GM18951 (cell line): ENCODE measurements at regions not wholly inside any gene's neighbourhood (a gene's known extent, or its start where the extent isn't known, plus 50 kb on each side); places are given as distances from the start of the nearest gene placed in this dataset.
"Not testable (repeated sequence)": the region's sequence is repeated elsewhere in the genome, so short reads cannot be mapped to it uniquely, and the experiment has no call there.

ENCODE experiments used
- POLR2A ChIP-seq: IDR thresholded peaks from 4 replicates; pipeline ENCODE4 v1.6.1; 2011; ENCODE audit warnings: mild to moderate bottlenecking; ENCODE audit not compliant: insufficient read length, insufficient read depth; ENCODE audit errors: extremely low read depth
- in situ Hi-C: fragments of 300-500 bp; cut with MboI; formaldehyde crosslinking; loops from one replicate; pipeline ENCODE4 v1.12.0; 2022; ENCODE audit warnings: low sequenced_read_pairs, mixed read lengths, inconsistent platforms; ENCODE audit not compliant: unreplicated experiment

DNA sequence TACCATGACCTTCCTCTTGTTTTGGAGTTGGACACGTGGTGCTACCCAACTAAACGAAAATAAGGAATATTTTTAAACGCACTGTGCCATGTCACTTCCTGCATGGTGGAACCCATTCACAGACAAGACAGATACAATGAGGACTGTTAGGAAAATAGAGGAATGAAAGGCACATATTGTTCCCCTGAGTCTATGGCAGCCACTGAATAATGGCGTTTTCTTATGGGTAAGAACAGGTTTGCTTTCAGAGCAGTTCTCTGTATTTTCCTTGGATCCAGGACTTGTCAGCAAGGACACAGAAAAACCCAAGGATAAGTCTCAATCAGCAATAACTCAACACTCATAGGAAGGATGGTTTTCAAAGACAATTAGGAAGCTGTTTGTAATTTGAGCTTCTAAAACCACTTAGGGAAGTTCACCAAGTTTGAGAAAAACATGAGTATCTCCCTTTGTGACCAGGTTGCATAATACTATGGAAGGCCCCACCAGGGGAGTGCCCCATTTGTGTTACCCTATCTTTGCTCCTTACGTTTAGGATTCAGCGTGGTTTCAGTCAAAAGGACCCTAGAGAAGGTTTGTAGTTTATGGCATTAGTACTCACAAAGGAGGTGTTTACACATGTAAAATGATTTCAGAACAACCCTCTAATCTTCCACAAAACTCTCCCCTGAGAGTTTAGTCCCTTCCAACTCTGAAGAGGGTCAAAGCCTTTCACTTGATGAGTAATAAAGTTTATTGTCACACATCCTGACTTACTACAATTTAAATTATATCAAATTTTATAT is 487.2 kb upstream of the ATP11B start:
- in situ Hi-C loops, result no loop called here
- TF ChIP-seq POLR2A, result no peak

DNA sequence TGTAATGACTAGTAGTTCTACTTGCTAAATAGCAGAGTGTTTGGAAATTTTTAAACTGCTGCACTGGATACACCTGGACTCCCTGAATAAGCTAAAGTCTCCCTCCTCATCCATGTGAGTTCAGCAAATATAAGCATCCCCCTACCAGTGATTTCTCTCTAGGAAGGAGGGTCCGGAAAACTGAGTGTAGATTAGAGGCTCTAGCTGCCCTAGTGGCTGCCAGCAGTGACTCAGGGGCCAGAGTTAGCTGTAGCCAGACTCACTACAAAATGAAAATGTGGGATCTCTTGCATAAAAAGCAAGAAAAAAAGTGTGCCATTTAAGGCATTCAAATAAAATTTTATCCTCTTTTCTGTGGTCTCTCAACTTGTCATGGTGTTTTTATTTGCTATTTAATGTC is 485.0 kb upstream of the ATP11B start:
- TF ChIP-seq POLR2A, result no peak
- in situ Hi-C loops, result no loop called here

DNA sequence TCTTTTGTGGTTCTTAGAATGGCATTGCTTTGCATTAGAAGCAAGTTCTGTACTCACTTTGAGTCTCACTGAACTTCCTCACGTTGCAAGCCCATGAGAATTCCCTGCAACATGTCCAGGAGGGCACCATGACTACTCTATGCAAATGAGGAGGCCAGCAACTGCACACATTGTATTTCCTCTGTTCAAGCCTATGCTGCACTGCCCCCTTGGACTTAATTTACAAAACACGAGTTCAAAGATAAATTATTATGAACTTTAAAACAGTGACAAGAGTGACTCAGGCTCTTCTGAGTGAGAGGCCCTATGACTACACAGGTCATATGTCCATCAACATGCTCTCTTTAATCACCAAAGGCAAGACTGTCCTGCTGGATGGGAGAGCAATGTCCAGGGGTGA is 484.2 kb upstream of the ATP11B start:
- in situ Hi-C loops, result no loop called here

DNA sequence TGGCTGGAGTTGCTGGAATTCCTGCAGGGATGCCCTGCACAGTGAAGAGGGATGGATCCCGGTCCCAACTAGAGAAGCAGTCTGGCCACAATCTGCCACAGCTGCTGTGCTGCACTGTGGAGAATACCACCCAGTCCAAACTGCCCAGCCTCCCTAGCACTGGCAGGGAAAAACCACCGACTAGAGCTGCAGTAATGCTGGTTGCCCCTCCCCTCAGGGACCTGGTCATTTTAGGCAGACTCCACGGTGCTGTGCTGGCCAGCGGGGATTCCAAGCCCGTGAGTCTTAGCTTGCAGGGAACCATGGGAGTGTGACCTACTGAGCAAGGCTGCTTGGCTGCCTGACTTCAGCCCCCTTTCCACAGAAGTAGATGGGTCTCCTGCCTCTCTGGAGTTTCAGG is 478.0 kb upstream of the ATP11B start:
- in situ Hi-C loops, result no loop called here
- TF ChIP-seq POLR2A, result no peak

More for the DNA sequence above, 484.2 kb upstream of the ATP11B start:
- TF ChIP-seq POLR2A, result no peak

DNA sequence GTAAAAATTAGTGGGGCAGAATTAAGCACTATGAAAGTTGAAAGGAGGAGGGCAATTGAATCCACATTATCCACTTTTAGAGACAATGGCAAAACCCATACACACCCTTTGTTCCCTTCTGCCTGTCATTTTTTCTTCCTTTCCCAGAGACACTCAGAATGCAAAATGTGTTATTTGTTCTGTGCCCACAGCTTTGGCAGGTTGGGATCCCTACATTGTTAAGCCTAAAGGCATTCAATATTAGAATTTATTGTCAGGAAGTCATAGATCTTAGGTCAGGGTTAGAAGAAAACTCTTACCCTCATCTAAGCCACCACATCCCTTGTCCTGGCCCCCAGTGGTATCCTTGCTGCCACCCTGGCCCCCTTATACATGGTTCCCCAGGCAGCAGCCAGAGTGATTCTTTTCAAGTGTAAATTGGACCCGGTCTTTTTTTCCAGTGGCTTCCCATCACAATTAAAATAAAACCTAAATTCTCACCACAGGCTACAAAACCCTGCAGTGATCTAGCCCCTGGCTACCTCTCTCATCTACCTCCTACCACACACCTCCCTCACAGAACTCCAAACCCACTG is 470.1 kb upstream of the ATP11B start:
- TF ChIP-seq POLR2A, result no peak
- in situ Hi-C loops, result no loop called here

DNA sequence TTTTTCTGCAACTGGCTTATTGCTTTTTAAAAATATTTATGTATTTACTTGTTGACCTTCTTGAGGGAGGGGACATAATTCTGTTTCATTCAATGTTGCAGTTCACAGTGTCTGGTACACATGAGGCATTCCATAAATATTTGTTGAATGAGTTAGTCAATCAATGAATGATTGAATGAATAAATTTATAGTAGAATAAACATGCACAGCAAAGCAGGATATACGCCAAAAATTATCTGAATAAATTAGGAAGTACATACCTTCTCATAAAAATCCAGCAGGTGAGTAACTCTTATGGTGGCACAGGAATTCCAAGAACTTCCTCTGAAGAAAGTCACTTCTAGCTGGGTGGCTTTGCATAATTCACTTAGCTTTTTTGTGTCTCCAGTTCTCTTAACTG is 469.4 kb upstream of the ATP11B start:
- TF ChIP-seq POLR2A, result no peak
- in situ Hi-C loops, result no loop called here

DNA sequence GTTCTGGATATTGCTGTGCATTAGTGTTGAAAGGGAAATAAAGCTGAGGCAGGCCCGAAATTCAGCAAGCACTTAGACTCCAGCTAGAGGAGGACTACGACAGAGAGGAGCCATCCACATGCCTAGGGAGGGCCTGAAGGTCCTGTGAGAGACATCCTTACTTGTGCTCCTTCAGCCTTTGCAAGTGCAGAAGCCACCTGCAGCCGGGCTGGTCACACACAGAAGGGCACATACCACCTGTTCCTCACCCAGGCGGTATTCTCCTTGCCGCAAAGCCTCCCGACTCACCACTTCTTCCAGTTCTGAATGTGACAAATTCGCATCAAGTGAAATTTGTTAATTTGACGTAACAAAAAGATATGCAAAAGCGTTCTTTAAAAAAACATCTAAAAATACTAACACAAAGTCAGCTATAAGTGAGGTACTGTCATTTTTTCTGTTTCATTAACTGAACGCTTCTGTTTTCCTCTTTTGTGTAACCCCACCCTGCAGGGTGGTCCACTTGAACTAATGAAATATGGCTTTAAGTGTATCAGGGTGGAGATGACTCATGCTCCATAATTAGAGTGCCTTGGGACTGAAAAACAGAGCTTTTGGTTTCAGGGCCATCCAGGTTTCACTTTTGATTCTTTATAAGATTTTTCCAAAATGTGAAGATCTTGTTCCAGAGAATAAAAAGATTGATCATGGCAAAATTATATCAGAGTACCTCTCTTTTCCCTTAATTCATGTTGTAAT is 467.9 kb upstream of the ATP11B start:
- no peak for TF ChIP-seq POLR2A
- in situ Hi-C loops, result no loop called here

DNA sequence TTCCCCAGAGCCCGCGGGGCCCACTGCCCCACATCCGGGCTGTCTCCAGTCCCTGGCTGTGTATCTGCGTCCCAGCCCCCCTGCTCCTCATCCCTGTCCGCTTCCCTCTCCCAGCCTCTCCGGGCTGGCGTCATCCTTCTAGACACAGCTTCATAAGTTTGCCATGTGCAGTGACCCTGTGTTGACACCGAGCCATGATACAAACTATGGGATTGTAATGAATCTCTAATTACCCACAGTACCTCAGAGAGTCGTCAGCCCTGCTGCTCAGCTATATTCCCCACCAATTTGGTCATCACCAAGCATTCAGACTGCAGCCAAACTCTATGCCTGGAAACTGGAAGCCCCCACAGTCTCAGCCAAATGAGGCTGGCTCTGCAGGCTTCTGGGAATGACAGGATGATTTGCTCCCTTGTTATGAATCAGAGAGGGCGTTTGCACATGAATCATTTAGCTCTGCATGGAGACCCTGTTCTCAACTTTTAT is 466.1 kb upstream of the ATP11B start:
- in situ Hi-C loops, result no loop called here
- TF ChIP-seq POLR2A, result no peak

DNA sequence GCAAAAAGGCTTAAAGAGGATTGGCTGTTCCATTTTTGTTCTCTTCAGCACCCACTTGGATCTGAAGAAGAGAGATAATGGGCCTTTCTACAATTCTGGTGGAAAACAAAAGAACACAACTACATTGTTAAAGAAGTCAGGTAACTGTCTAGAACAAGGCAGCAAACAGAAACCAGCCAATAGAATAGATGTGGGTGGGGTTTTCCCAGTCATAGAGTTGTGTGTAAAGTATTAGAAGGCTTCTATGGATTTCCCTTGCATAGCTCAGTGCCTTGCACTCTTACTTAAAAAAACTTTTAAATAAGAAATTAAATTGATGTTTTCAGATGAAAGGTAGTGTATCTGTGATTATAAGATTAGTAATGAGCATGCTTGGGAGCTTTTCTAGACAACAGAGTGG is 462.7 kb upstream of the ATP11B start:
- in situ Hi-C loops, result no loop called here
- TF ChIP-seq POLR2A, result no peak

DNA sequence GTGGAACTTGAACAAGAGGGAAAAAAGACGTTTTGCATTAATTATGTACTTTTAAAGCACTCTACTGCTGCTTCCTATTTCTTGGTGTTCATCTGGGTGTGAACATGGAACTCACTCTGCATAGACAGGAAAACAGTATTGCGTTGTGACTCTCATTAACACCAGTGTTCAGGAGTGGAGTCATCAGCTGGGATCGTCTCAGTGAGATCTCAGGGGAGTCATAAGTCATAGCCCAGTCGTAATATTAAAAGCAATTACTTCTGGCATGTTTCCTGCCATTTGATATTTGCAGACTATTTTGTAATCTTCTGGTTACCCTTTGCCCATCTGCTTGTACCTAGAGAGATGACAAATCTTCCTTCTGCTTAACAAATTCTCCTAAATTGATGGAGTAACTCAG is 462.0 kb upstream of the ATP11B start:
- in situ Hi-C loops, result no loop called here

DNA sequence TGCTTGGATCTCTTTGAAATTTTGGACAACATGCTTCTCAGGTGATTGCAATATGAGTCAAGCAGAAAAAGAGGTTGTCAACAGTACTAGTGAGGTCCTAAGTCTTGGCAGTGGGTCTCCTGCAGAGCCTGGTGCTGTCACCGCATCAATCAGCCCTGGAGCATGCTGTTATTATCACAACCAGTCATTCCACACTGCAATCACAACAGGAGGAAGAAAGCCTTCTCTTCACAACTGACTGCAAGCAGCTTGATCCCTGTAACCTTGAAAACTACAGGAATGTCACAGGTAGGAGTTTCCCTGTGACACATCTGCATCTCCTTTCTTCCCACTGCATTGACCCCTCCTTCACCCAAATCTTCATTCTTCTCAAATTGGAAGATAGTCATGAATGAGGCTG is 451.1 kb upstream of the ATP11B start:
- no peak for TF ChIP-seq POLR2A
- in situ Hi-C loops, result no loop called here

More for the DNA sequence above, 462.0 kb upstream of the ATP11B start:
- TF ChIP-seq POLR2A, result no peak

DNA sequence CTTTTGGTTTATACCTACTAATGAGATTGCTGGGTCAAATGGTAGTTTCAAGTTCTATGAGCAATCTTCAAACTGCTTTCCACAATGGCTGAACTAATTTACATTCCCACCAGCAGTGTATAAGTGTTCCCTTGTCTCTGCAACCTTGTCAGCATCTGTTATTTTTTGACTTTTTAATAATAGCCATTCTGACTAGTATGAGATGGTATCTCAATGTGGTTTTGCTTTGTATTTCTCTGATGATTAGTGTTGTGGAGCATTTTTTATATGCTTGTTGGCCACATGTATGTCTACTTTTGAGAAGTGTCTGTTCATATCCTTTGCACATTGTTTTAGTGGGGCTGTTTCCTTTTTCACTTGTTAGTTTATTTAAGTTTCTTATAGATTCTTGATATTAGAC is 449.3 kb upstream of the ATP11B start:
- in situ Hi-C loops, result not testable (repeated sequence)

DNA sequence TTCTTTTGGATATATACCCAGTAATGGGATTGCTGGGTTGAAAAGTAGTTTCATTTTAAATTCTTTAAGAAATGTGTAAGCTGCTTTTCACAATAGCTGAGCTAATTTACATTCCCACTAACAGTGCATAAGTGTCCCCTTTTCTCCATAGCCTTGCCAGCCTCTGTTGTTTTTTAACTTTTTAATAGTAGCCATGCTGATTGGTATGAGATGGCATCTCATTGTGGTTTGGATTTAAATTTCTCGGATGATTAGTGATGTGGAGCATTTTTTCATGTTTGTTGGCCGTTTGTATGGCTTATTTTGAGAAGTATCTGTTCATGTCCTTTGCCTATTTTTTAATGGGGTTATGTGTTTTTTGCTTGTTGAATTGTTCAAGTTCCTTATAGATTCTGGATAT is 444.3 kb upstream of the ATP11B start:
- no peak for TF ChIP-seq POLR2A
- in situ Hi-C loops, result no loop called here

DNA sequence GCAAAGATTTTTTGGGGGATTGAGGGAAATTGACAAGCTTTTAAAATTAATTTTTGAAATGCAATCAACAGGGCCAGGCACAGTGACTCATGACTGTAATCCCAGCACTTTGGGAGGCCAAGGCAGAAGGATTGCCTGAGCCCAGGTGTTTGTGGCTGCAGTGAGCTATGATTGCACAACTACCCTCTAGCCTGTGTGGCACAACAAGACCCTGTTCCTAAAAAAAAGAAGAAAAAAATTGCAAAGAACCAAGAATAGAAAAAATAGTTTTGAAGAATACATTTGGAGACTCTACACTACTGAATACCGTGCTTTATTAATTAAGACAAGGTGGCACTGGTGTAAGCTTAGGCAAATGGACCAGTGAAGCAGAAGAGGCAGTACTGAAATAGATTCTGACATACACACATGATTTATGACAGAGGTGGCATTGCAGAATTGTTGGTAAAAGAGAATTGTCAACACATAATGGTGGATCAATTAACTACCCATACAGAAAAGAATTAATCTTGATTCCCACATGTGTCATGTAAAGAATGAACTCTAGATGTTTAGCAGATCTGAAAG is 443.3 kb upstream of the ATP11B start:
- no peak for TF ChIP-seq POLR2A
- in situ Hi-C loops, result no loop called here

DNA sequence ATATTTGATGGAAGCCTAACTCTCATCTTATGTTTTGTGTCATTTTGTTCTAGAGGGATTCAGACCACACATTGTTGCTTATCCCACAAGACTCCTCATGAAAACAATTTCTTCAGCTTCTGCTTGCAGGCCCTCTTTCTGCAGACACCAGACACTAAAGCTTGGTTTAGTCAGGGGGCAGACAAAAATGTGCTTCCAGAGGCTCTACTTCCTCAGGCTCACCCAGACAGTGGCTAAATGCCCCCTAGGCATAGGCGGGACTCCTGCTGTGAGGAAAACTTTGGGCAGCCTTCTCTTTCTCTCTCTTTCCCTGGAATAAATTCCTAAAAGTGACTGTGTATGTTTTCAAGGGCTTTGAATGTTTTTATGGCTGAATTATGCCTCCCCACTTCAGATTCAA is 435.4 kb upstream of the ATP11B start:
- no peak for TF ChIP-seq POLR2A
- in situ Hi-C loops, result no loop called here
